K562 (cell line): ENCODE measurements at regions not wholly inside any gene's neighbourhood (a gene's known extent, or its start where the extent isn't known, plus 50 kb on each side); places are given as distances from the start of the nearest gene placed in this dataset.

Source experiments
- ATAC-seq: fragments of 200-7000 bp; cut with Tn5 transposase; 3 replicates; pipeline ENCODE4 v1.9.1; 2020; ENCODE audit warnings: moderate library complexity
- BruUV-seq: library from RNA; stranded (reverse); fragments of 400-500 nt; replicated peaks from 2 replicates; lab custom pipeline; 2021; lab: Mats Ljungman, UMichigan
- CTCF ChIA-PET: fragments of 300-600 bp; formaldehyde crosslinking; extraction: SDS; loops from one replicate; lab custom pipeline; 2021; ENCODE audit warnings: low intra/inter-chr PET ratio; lab: Yijun Ruan, JAX
- POLR2A ChIA-PET: fragments of 300-600, 350-650 bp; sonication (Branson Sonifier 250); formaldehyde crosslinking; extraction: SDS; loops from one replicate; lab custom pipeline; 2021; ENCODE audit warnings: antibody characterized with exemption, inconsistent platforms; lab: Yijun Ruan, JAX
- DNase-seq, 4 experiments: peaks; one replicate each; pipeline versions ENCODE4 v3.0.0 to v3.0.0-alpha.2; 2011 to 2018; ENCODE audit warnings: low spot score in 3 of 4, mixed read lengths in 3 of 4; ENCODE audit errors: extremely low read depth in 1 of 4
- FAIRE-seq: peaks from 2 replicates; lab custom pipeline; 2011; peaks lifted over from hg19 to GRCh38; lab: Jason Lieb, UNC
- H2AFZ ChIP-seq: 2 replicates; pipeline ENCODE4 v1.6.0; 2011; ENCODE audit warnings: low read depth, low read length, control low read depth, inconsistent platforms
- H3K27ac ChIP-seq: fragments of 200-600 bp; 3 replicates; pipeline ENCODE4 v1.8.0; 2011; ENCODE audit warnings: low read depth, mild to moderate bottlenecking, control low read depth, inconsistent platforms, low read length, moderate library complexity, mixed read lengths; ENCODE audit errors: extremely low read depth
- H3K27me3 ChIP-seq, 2 experiments: fragments of 300-600 bp in 1 of 2; 2 replicates in 1 of 2; 3 replicates in 1 of 2; pipeline versions ENCODE4 v1.6.0 to v1.8.0; 2011; ENCODE audit warnings: inconsistent platforms in 2 of 2, low read length in 2 of 2, mild to moderate bottlenecking in 1 of 2, mixed read lengths in 1 of 2, moderate library complexity in 1 of 2; ENCODE audit not compliant: control insufficient read depth in 2 of 2, insufficient read depth in 2 of 2
- H3K36me3 ChIP-seq: fragments of 300-600 bp; 3 replicates; pipeline ENCODE4 v1.8.0; 2011; ENCODE audit warnings: mild to moderate bottlenecking, low read length, inconsistent platforms; ENCODE audit not compliant: control insufficient read depth, insufficient read depth
- H3K4me1 ChIP-seq, 2 experiments: fragments of 200-600 bp in 1 of 2; replicated peaks in 1 of 2; 2 replicates in 1 of 2; 3 replicates in 1 of 2; pipeline versions ENCODE4 v1.5.1 to v1.8.0; 2011; ENCODE audit warnings: inconsistent platforms in 2 of 2, low read length in 2 of 2, mild to moderate bottlenecking in 1 of 2, mixed read lengths in 1 of 2, moderate library complexity in 1 of 2; ENCODE audit not compliant: control insufficient read depth in 2 of 2, insufficient read depth in 2 of 2
- H3K4me2 ChIP-seq: 2 replicates; pipeline ENCODE4 v1.6.1; 2011; ENCODE audit warnings: low read length, control low read depth, inconsistent platforms, mixed read lengths; ENCODE audit not compliant: insufficient read depth
- H3K4me3 ChIP-seq: fragments of 200-600 bp; sonication (generic), shearing (Covaris generic); 2 replicates; pipeline ENCODE4 v1.5.1; 2016; ENCODE audit warnings: control low read depth, inconsistent platforms
- H3K79me2 ChIP-seq: fragments of 200-600 bp; 3 replicates; pipeline ENCODE4 v1.8.0; 2011; ENCODE audit warnings: low read length, inconsistent platforms; ENCODE audit not compliant: control insufficient read depth, insufficient read depth
- H3K9ac ChIP-seq, 2 experiments: 2 replicates each; pipeline versions ENCODE4 v1.6.0 to v1.6.1; 2011; ENCODE audit warnings: low read depth in 2 of 2, low read length in 2 of 2, control low read depth in 1 of 2, inconsistent platforms in 1 of 2, mild to moderate bottlenecking in 1 of 2, mixed read lengths in 1 of 2; ENCODE audit not compliant: insufficient read depth in 1 of 2
- H3K9me1 ChIP-seq: one replicate; pipeline ENCODE4 v1.6.0; 2011; ENCODE audit warnings: inconsistent platforms, mild to moderate bottlenecking, low read length, moderate library complexity; ENCODE audit not compliant: control insufficient read depth, insufficient read depth
- H3K9me3 ChIP-seq: replicated peaks from 2 replicates; pipeline ENCODE4 v1.5.1; 2011; ENCODE audit warnings: low read depth, low read length, inconsistent platforms; ENCODE audit not compliant: control insufficient read depth, insufficient read depth
- H4K20me1 ChIP-seq: replicated peaks from 2 replicates; pipeline ENCODE4 v1.6.1; 2011; ENCODE audit warnings: low read length, inconsistent platforms, mixed read lengths; ENCODE audit not compliant: control insufficient read depth, insufficient read depth
- BRF1 ChIP-seq: IDR thresholded peaks from 3 replicates; pipeline ENCODE4 v1.6.1; 2011; ENCODE audit warnings: borderline replicate concordance, mild to moderate bottlenecking; ENCODE audit not compliant: insufficient read length; ENCODE audit errors: extremely low read depth
- FOXA1 ChIP-seq: fragments of 450-650 bp; IDR thresholded peaks from 2 replicates; pipeline ENCODE4 v1.6.1; 2016; ENCODE audit warnings: mild to moderate bottlenecking, borderline replicate concordance
- HOMEZ ChIP-seq: fragments of 250-450 bp; sonication (Bioruptor Pico); IDR thresholded peaks from 2 replicates; pipeline ENCODE4 v1.4.0; 2020; ENCODE audit warnings: mild to moderate bottlenecking, moderate library complexity
- KDM1A ChIP-seq, 2 experiments: fragments of 450-650 bp; IDR thresholded peaks; 2 replicates each; pipeline ENCODE4 v1.6.1; 2016; ENCODE audit warnings: mild to moderate bottlenecking in 2 of 2
- MLLT1 ChIP-seq, 2 experiments: fragments of 450-650 bp; IDR thresholded peaks; 2 replicates each; pipeline ENCODE4 v1.6.1; 2016
- POLR3G ChIP-seq: IDR thresholded peaks from 2 replicates; pipeline ENCODE4 v1.6.1; 2011; ENCODE audit not compliant: insufficient read length, insufficient replicate concordance; ENCODE audit errors: extremely low read depth
- PRMT5 ChIP-seq: sonication (generic); formaldehyde crosslinking; IDR thresholded peaks from 2 replicates; pipeline ENCODE4 v1.5.0; 2020; ENCODE audit warnings: missing genetic modification reagents
- RBM15 ChIP-seq: fragments of 200-400 bp; formaldehyde crosslinking; IDR thresholded peaks from 2 replicates; pipeline ENCODE4 v1.6.1; 2018; ENCODE audit warnings: mild to moderate bottlenecking, low read length, moderate library complexity; ENCODE audit not compliant: insufficient read depth
- SIN3B ChIP-seq: fragments of 450-650 bp; IDR thresholded peaks from 2 replicates; pipeline ENCODE4 v1.6.1; 2017; ENCODE audit warnings: low read depth, mild to moderate bottlenecking, moderate library complexity
- SIX5 ChIP-seq, 2 experiments: IDR thresholded peaks; 2 replicates each; pipeline ENCODE4 v1.6.1; 2011; ENCODE audit warnings: low read length in 2 of 2, borderline replicate concordance in 1 of 2, low read depth in 1 of 2, mild to moderate bottlenecking in 1 of 2, moderate library complexity in 1 of 2; ENCODE audit not compliant: insufficient read depth in 1 of 2
- SMARCA5 ChIP-seq: fragments of 450-650 bp; IDR thresholded peaks from 2 replicates; pipeline ENCODE4 v1.6.1; 2016
- SRSF3 ChIP-seq: fragments of 200-400 bp; formaldehyde crosslinking; IDR thresholded peaks from 2 replicates; pipeline ENCODE4 v1.6.1; 2016; ENCODE audit warnings: mild to moderate bottlenecking, low read length, moderate library complexity; ENCODE audit not compliant: insufficient read depth
- USF1 ChIP-seq: sonication (generic); formaldehyde crosslinking; IDR thresholded peaks from 2 replicates; pipeline ENCODE4 v1.9.0; 2022; ENCODE audit warnings: mild to moderate bottlenecking, missing genetic modification reagents
- ZC3H11A ChIP-seq: IDR thresholded peaks from 2 replicates; pipeline ENCODE4 v1.6.1; 2012; ENCODE audit warnings: low read depth, low read length, improper control_type of control experiment
- ZNF57 ChIP-seq: fragments of 450-650 bp; formaldehyde crosslinking; IDR thresholded peaks from 2 replicates; pipeline ENCODE4 v1.4.0; 2020; ENCODE audit warnings: mild to moderate bottlenecking, moderate library complexity
- WGBS: fragments of 100-300 bp; shearing (Covaris generic); methylation state at CpG from one replicate; pipeline ENCODE4 v1.1.6; 2016; ENCODE audit warnings: low coverage, mixed read lengths; ENCODE audit not compliant: insufficient coverage; ENCODE audit errors: missing lambda C conversion rate; 5-methylcytosine and 5-hydroxymethylcytosine counted together
- in situ Hi-C: fragments of 300-500 bp; cut with MboI; formaldehyde crosslinking; loops from 4 replicates; pipeline ENCODE4 v1.15.0; 2018; ENCODE audit warnings: inconsistent platforms, mixed read lengths
- intact Hi-C: fragments of 100-400 bp; cut with micrococcal nuclease; formaldehyde crosslinking; loops from 2 replicates; pipeline ENCODE4 v1.14.2; 2022

GRCh38 chr10:10849306-10849705, 168.4 kb upstream of the CELF2 start:
- in situ Hi-C loops (no loop called here), intact Hi-C loops (no loop called here)
- TF ChIP-seq USF1 (no peak), SMARCA5 (no peak)
- Histone ChIP-seq H3K4me2 (no peak overlapping the region), H3K36me3 (no peaks in the 10 kb centered on the region), H3K9me3 (no peaks in the 10 kb centered on the region), H4K20me1 (no peaks in the 10 kb centered on the region), H3K79me2 (no peaks in the 10 kb centered on the region), H2AFZ (no peak overlapping the region), H3K4me1 (no peaks in the 10 kb centered on the region), H3K27ac (no peak overlapping the region), H3K27me3 (no peaks in the 10 kb centered on the region), H3K9ac (no peak overlapping the region), H3K9me1 (peaks cover 2% of the 10 kb centered on the region), H3K4me3 (no peak overlapping the region)
- ATAC-seq (no peak), FAIRE-seq (no peak), DNase-seq (no peak)
- ChIA-PET POLR2A (no interaction called here), CTCF (no interaction called here)
- no TSS peak for BruUV-seq
- WGBS, result 0% methylated on average over 4 of the region's 4 CpGs

GRCh38 chr10:10850214-10850613, 167.5 kb upstream of the CELF2 start:
- intact Hi-C loops (no loop called here), in situ Hi-C loops (no loop called here)
- CTCF ChIA-PET, result no interaction called here
- H3K9me3 ChIP-seq, result no peaks in the 10 kb centered on the region
- no peak for FAIRE-seq
- 0% methylated on average over 3 of the region's 3 CpGs for WGBS
- no peaks in the 10 kb centered on the region for H3K27me3 ChIP-seq
- no peak overlapping the region for H3K27ac ChIP-seq
- BruUV-seq, result no TSS peak
- no peaks in the 10 kb centered on the region for H3K36me3 ChIP-seq
- H4K20me1 ChIP-seq, result no peaks in the 10 kb centered on the region
- no peaks in the 10 kb centered on the region for H3K4me1 ChIP-seq
- H3K4me3 ChIP-seq, result no peak overlapping the region
- no peaks in the 10 kb centered on the region for H3K9me1 ChIP-seq
- H2AFZ ChIP-seq, result no peak overlapping the region
- POLR2A ChIA-PET, result no interaction called here
- no peak for DNase-seq
- no peak for ATAC-seq
- H3K4me2 ChIP-seq, result no peak overlapping the region
- no peak overlapping the region for H3K9ac ChIP-seq
- H3K79me2 ChIP-seq, result no peaks in the 10 kb centered on the region
- TF ChIP-seq SRSF3 (no peak), SIN3B (no peak), BRF1 (no peak), FOXA1 (no peak), SIX5 (IDR thresholded peaks at IDR 0.05; ENCODE audit: borderline replicate concordance in 1 of 2, insufficient read depth in 1 of 2, low read depth in 1 of 2, low read length in 2 of 2) (no peak), PRMT5 (CRISPR knock-in tag) (no peak), HOMEZ (CRISPR knock-in tag) (no peak), KDM1A (IDR thresholded peaks at IDR 0.05) (no peak), POLR3G (no peak), RBM15 (no peak), ZC3H11A (no peak), MLLT1 (IDR thresholded peaks at IDR 0.05) (no peak), ZNF57 (CRISPR knock-in tag) (no peak)
